HG03280 (cell line): ENCODE measurements at regions not wholly inside any gene's neighbourhood (a gene's known extent, or its start where the extent isn't known, plus 50 kb on each side); places are given as distances from the start of the nearest gene placed in this dataset.
"Not testable (repeated sequence)": the region's sequence is repeated elsewhere in the genome, so short reads cannot be mapped to it uniquely, and the experiment has no call there.

ENCODE experiments used
- ATAC-seq: cut with Tn5 transposase; IDR thresholded peaks from one replicate; pipeline ENCODE4 v1.9.1; 2021; ENCODE audit warnings: mild to moderate bottlenecking, moderate library complexity; ENCODE audit not compliant: unreplicated experiment

DNA sequence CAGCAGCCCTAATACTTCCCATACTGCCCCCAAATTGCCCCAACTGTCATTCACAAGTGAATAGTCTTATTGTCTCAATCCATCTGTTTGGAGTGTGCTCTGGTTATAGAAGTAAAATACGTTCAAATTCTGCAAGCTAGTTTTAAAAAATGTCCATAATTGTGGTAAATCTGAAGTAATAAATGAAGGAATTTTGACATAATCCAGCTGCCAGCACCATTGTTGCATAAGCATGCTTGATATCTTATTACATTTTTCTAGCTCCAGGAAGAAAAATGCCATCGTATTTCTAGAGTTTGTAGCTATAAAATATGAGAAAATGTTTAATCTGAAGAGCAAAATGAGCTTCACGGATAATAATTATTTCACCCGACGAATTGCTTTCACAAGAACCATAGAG is 664.7 kb downstream of the RFPL4B start:
- no peak for ATAC-seq

DNA sequence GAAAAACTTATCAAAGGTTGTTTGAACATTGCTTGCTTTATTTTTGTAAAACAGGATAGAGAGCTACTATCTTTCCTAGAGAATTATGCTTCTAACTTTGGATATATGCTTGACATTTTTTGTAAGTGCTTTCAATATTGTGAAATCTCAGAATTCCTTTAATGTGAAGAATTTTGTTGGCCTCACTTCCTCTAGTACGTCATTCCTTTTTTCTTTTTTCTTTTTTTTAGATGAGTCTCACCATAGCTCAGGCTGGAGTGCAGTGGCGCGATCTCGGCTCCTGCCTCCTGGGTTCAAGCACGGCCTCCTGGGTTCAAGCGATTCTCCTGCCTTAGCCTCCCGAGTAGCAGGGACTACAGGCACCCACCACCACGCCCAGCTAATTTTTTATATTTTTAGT is 668.1 kb downstream of the RFPL4B start:
- ATAC-seq = no peak

DNA sequence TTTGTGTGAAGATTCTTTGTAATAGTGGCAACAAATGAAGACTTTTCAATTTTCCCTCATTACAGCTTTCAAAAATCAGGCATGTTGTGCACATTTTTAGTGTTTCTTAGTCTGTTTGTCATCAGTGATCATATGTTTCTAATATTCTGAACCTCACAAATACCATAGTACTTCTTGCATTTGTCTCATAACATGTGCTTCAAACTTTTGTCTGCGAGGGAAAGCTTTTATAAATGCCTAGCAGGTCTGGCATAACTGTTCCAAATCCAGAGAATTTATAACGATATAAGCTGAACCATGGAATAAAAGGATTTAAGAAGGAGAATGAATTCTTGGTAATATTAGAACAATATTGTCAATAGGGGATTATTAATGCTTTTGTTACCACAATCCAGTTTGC is 670.2 kb downstream of the RFPL4B start:
- no peak for ATAC-seq

DNA sequence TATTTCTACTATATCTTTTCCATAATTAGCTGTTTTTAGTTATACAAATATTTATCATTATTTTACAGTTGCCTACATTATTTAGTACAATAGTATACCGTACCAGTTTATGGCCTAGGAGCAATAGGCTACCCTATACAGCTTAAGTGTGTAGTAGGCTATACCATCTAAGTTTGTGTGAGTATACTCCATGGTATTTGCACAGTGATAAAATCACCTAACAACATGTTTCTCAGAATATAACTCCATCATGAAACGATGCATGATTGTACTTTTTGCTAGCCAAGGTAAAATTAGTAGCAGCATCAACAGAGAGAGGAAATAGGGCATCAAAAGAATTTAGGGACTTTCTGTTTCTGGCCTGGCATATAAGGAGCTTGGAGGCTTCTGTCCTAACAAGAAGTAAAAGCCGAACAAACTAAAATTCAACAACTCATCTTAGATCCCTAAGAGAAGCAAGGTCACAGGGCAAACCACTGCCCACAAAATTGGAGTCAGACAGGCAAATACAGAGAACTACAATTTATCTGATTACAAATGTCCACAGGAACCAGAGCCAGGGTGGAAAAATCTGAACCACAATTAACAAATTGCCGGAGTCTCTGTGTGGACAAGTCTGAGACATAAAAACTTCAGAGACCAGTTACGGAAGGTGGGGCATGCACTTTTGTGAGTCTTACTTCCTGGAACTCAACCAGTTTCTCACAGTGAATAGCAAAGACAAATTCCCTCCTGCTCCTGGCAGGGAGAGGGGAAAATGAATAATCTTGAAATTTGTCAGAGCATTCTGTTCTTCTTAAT is 671.4 kb downstream of the RFPL4B start:
- no peak for ATAC-seq

DNA sequence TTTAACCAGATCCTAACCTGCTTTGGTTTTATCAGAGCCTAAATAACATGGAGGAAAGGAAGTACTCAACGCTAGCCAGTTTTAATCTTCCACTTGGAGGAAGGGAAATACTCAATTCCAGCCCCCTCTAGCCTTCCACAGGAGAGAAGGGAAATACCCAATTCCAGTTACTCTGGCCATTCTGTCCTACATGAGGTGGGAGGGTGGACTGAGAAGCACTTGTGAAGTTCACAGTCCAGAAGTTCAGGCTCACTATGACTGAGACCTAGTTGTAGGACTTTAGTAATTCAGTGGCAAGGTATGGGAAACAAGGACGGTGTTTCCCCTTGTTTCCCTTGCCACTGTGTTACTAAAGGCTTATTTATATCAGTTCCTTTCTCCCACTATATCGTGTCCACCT is 672.0 kb downstream of the RFPL4B start:
- ATAC-seq = no peak

DNA sequence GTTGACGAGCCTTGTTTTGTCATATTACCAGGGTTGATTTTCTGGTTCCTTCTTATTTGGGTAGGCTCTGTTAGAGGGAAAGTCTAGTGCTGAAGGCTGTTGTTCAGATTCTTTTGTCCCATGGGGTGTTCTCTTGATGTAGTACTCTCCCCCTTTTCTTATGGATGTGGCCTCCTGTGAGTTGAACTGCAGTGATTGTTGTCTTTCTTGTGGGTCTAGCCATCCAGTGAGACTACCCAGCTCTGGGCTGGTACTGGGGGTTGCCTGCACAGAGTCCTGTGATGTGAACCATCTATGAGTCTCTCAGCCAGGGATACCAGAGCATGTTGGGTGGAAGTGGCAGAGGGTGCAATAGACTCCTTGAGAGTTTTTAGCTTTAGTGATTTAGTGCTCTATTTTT is 680.6 kb downstream of the RFPL4B start:
- ATAC-seq = no peak

DNA sequence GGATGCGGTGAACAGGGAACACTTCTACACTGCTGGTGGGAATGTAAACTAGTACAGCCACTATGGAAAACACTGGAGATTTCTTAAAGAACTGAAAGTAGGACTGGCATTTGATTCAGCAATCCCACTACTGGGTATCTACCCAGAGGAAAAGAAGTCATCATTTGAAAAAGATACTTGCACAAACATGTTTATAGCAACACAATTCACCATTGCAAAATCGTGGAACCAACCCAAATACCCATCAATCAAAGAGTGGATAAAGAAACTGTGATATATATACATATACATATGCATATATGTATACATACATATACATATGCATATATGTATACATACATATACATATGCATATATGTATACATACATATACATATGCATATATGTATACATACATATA is 682.0 kb downstream of the RFPL4B start:
- not testable (repeated sequence) for ATAC-seq

DNA sequence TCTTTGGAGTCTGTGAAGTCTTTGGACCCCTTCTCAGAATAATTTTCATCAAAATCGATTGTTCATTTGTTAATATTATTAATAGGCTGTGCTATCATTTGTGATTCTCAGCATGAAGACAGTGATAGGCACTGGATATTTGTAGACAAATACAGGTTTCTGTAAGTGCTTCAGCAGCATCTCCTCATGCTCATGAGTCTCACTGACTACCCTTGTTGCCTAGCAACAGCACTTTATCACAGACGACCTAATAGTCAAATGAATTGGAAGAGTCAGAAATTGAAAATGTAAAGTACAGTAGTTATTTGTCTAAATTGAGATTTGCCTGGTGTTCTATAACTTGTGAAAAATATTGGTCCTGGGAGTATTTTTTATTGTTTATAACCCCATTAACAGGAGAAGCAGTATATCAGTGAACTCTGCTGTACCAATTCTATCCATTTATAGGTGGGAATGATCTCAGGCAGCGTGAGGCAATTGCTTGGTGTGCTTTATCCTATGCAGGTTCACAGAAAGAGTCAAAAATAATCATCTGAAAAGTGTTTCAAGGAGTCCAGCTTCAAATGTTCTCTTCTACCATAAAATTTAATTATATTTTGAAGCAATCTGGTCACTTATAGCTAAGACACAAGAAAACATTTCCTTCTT is 684.6 kb downstream of the RFPL4B start:
- no peak for ATAC-seq

DNA sequence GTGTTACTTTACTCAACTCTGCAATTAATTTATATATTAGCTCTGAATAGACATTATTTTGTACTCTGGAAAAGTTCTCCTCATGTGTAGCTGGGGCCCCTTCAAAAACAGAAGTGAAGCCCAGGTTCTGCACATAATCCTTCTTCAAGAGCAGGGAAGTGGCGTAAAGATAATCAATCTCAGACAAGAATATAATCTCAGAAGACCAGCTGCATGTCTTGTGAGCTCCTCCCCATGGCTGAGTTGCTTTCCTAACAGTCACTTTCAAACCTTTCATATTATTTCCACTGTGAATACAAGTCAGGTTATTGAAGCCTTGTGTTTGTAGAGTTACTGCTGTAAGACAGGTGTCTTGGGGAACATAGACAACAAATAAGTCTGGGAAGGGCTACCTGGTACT is 691.9 kb downstream of the RFPL4B start:
- no peak for ATAC-seq

DNA sequence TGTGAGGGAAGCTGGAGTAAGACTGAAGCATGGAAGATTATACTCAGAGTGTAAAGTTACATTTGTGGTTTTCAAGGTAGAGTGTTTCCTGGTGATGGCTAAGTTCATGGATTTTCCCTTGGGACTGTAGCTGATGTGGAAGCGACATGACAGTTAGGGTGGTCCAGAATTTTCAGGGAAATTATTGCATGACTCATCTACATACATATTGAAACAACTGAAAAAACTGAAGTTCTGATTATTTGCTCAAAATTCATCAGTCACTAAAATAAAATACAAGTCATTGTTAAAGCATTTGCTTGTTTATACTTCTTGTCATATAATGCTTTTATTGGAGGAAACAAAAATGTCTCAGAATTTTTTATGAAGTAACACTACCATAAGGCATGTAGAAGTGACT is 700.0 kb downstream of the RFPL4B start:
- no peak for ATAC-seq

DNA sequence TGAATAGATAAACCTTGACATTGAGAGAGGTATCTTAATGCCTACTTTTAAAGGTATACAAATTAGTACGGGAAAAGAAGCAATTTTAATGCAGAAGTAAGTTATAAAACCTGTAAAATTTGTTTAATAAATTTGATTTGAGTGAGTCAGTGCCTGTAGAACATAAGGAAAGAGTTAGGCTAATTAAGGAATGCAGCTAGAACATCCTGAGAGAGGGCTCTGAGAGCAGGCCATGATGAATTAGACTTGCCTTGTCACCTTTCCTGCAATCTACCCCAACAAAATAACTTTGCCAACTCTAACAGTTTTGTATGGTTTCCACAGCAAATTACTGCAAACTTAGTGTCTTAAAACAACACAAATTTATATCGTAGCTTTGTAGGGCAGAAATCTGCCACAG is 700.8 kb downstream of the RFPL4B start:
- no peak for ATAC-seq

DNA sequence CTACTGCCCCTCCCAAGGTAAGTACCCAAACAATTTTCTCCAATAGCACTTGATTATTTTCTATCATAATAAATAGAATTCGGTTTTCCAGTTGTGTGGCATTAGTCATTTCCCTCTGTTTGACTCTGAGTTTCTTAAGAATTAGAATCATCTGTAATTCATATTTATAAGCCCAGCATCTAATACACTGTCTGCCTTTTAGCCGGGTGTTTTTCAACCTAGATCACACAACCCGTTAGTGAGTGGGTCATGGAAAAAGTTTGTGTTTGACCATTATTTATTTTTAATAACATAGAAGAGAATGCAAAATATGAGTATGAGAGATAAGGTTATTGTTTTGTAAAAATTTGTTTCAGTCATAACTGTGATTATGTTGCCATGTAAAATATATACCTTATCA is 701.6 kb downstream of the RFPL4B start:
- no peak for ATAC-seq

DNA sequence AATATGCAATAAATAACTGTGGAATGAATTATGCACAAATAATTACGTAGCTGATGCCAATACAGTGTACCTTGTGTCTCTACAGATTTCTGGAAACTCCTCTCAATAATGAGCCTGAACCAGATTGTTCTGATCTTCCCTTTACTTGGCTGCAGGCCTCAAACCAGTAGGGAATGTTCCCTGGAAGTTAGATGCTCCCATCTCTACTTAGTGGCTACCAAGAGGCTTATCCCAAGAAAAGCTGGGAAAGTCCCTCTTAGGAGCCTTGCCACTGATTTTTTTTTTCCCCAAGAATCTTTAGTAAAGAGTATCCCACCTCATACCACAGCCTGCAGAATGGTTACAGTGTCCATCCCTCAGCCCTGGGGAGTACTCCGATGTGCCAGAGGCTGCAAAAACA is 702.1 kb downstream of the RFPL4B start:
- ATAC-seq = no peak

DNA sequence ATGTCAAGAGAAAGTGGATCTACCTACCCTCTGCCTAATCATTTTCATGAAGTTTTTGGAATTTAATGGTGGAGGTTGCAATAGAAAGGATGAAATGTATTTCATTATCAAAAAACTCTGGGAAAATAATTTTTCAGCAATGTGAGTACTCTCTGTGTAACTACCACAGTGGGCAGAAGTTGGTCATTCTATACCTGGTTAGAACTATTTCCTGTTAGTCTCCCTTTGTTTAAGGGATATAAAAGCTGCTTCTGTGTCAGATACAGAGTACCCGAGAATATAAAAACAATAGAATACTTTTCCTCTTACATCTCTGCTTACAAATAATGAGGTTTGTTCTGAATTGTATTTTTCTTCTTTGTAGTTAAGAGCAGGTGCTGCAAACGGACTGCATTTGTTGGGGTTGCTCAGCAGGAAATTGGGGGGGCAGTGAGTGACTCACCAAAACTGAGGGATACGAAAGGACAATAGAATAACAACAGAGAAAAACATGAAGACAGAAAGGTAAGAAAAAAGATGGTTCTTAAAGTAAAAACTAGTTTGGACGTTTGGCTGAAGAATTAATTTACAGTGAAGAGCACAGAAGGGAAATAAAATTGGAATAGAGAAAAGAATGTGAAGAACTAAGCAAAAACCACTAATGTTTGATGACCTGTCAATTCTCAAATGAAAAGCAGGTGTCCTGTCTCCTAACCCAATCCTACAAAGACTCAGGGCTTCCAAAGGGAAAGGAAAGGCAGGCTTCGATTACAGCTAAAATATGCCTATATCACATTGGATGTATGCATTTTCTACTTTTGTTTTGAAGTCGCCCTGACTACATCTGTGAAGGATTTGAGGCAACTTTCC is 703.1 kb downstream of the RFPL4B start:
- ATAC-seq = no peak

DNA sequence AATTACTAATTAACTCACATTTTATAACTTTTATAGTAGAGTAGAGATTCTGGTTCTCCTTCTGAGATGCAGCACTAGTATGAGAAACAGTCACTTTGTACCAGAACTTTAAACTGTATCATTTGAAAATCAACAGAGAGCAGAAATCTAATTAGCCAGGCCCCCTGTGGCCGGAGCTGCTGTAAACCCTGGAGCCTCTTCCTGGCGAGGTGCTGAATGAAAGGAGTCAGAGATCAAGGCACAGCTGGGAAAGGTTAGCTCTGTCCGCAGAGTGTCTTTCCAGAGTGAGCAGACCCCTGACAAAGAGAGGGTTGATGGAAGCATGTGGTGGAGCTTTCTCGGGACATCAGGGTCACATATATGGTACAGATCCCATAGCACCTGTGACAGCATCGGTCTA is 703.8 kb downstream of the RFPL4B start:
- ATAC-seq = no peak

DNA sequence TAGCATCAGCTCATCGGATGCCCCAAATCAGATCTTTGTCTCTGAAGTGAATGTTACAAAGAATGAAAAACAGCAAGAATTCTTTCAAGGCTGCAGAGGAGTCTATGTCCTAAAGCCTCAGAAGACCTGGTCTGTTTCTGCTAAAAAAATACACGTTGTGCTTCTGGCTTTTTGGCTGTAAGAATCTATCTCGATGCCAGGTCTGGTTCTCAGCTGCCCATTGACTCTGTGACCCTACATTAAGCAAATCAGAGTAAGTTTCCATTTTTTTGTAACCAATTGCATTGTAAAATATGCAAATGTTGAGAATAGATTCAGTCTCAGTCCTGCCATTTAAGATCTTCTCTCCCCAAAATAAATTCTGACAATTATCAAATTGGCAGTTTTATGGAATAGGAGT is 705.4 kb downstream of the RFPL4B start:
- ATAC-seq = no peak

DNA sequence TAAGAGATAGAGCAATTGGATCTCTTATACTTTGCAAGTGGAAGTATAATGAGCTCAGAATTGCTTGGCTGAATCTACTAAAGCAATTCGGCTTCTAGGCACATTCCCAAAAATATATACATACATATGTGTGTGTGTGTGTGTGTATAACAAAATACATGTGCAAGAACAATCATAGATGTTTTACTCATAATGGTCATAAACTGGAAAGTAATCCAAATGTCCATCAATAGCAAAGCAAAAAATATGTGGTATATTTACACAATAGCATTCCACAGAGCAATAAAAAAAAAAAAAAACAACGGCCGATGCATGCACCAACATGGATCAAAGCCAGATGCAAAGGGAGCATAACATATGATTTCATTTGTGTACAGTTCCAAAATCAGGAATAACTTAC is 707.9 kb downstream of the RFPL4B start:
- ATAC-seq = no peak

DNA sequence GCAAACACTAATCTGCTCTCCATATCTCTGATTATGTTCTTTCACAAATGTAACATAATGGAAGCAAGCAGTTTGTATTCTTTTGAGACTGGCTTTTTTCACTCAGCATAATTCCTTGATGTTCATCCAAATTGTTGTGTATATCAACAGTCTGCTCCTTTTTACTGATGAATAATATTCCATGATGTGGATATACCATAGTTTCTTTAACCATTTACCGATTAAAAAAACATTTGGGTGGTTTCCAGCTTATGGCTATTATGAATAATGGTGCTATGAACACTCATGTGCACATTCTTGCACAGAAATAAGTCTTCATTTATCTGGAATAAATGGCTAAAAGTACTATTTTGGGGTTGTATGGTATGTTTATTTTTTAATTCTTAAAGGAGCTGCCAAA is 708.9 kb downstream of the RFPL4B start:
- no peak for ATAC-seq

DNA sequence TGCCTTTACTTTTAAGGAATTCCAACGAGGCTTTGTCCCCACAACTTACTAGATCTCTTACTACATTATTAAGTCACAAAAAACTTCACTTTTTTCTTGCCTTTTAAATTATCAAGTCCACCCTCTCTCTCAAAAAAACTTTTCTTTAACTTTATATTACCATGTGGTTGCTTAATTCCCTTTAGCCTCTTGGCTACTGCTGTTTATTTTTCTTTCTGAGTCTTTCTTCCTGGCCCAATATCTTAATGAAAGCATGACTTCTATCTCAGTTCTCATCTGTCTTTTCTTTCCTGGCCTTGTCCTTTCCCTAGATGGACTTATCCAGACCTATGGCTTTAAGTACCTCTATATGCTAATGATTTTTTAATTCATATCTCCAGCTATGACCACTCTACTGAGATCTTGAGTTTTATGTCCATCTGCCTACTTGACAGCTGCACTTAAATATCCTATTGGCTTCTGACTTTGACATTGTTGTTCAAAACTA is 710.5 kb downstream of the RFPL4B start:
- ATAC-seq = no peak

DNA sequence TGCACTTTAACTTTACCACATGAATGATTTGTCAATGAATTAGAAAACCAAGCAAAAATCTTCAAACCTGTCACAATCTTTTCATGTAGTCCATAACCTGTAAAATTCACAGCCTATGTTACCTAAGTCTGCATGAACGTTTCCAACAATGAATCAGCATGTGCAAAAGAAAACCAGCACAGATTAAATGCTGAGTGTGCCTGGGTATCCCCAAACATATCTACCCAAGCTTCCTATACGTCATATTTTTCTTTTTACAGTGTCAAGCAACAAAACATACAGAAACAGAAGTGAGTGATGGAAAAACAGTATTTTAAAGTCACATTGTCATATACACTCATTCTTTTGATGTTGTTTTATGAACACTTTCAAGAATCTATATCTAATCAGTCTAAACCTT is 713.5 kb downstream of the RFPL4B start:
- ATAC-seq = no peak

DNA sequence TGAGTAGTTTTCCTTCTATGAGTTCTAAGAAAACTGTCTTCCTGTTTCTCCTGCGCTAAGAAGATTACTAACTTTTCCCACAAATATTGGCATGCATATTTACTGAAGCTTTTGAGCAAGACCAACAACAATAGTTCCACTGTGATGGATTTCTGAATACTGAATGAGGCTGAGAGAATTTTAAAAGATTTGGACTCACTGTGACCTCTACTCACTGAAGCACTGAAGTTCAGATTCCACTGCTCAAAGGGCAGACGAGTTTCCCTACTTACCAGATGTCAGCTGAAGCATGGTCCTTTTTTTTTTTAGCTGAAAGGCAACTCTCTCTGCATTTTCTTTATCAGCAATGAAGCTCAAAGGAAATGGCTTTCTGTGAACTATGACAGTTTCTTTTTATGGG is 718.5 kb downstream of the RFPL4B start:
- no peak for ATAC-seq
